BJ (cell line): ENCODE measurements at regions not wholly inside any gene's neighbourhood (a gene's known extent, or its start where the extent isn't known, plus 50 kb on each side); places are given as distances from the start of the nearest gene placed in this dataset.

Source experiments
- CTCF ChIA-PET: fragments of 350-600 bp; formaldehyde crosslinking; extraction: SDS; loops from one replicate; lab custom pipeline; 2021; ENCODE audit warnings: antibody characterized with exemption, inconsistent platforms; lab: Yijun Ruan, JAX
- POLR2A ChIA-PET: fragments of 300-600 bp; sonication (Branson Sonifier 250); formaldehyde crosslinking; extraction: SDS; loops from one replicate; lab custom pipeline; 2021; ENCODE audit warnings: antibody characterized with exemption; lab: Charles Lee
- DNase-seq: peaks from one replicate; pipeline ENCODE4 v3.0.0-alpha.2; 2011; ENCODE audit warnings: low read depth
- H3K27me3 ChIP-seq: 2 replicates; pipeline ENCODE4 v1.6.0; 2011; ENCODE audit warnings: low read length; ENCODE audit not compliant: control insufficient read depth, insufficient read depth
- H3K36me3 ChIP-seq: 2 replicates; pipeline ENCODE4 v1.5.1; 2011; ENCODE audit warnings: low read length; ENCODE audit not compliant: control insufficient read depth, insufficient read depth
- H3K4me3 ChIP-seq: 2 replicates; pipeline ENCODE4 v1.5.1; 2011; ENCODE audit warnings: low read depth, mild to moderate bottlenecking, control low read depth, low read length
- TF ChIP-seq, protein P1 (sequence below): IDR thresholded peaks from 2 replicates; pipeline ENCODE4 v1.5.1; 2011; ENCODE audit warnings: low read depth, mild to moderate bottlenecking, control low read depth, inconsistent platforms, low read length, moderate library complexity; ENCODE audit not compliant: insufficient read depth

GRCh38 chr4:174096456-174096855 lies 187.0 kb downstream of the FBXO8 start:
- H3K27me3 ChIP-seq, result no peaks in the 10 kb centered on the region
- TF ChIP-seq, protein P1, sequence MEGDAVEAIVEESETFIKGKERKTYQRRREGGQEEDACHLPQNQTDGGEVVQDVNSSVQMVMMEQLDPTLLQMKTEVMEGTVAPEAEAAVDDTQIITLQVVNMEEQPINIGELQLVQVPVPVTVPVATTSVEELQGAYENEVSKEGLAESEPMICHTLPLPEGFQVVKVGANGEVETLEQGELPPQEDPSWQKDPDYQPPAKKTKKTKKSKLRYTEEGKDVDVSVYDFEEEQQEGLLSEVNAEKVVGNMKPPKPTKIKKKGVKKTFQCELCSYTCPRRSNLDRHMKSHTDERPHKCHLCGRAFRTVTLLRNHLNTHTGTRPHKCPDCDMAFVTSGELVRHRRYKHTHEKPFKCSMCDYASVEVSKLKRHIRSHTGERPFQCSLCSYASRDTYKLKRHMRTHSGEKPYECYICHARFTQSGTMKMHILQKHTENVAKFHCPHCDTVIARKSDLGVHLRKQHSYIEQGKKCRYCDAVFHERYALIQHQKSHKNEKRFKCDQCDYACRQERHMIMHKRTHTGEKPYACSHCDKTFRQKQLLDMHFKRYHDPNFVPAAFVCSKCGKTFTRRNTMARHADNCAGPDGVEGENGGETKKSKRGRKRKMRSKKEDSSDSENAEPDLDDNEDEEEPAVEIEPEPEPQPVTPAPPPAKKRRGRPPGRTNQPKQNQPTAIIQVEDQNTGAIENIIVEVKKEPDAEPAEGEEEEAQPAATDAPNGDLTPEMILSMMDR, result no peak
- no peak for DNase-seq
- POLR2A ChIA-PET, result no interaction called here
- CTCF ChIA-PET, result no interaction called here
- no peaks in the 10 kb centered on the region for H3K36me3 ChIP-seq
- H3K4me3 ChIP-seq, result no peak overlapping the region

GRCh38 chr4:174091130-174091529 lies 192.3 kb downstream of the FBXO8 start:
- Histone ChIP-seq H3K4me3 (no peak overlapping the region), H3K36me3 (no peaks in the 10 kb centered on the region), H3K27me3 (no peaks in the 10 kb centered on the region)
- CTCF ChIA-PET, result no interaction called here
- POLR2A ChIA-PET, result no interaction called here
- TF ChIP-seq, protein P1, result no peak
- no peak for DNase-seq

GRCh38 chr4:174089711-174090110 lies 193.8 kb downstream of the FBXO8 start:
- POLR2A ChIA-PET, result no interaction called here

DNA sequence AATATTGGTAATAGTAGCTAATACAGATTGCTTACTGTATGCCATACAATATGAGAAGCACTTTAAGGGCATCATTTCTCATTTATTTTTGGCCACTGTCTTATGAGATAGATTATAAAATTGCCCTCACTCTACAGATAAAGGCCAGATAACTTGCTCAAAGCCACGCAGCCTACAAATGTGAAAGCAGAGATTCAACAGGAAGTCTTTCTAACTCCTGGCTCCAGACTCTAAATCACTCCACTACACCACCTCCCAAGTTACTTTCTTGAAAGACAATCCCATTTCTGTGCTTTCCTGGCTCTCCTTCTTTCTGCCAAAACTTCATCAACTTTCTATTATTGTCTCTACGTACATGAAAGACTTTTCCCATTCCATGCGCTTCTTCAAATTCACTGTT lies 194.7 kb downstream of the FBXO8 start:
- Histone ChIP-seq H3K36me3 (no peaks in the 10 kb centered on the region), H3K4me3 (no peak overlapping the region), H3K27me3 (no peaks in the 10 kb centered on the region)
- TF ChIP-seq, protein P1, result no peak
- ChIA-PET POLR2A (no interaction called here), CTCF (interaction anchor here (0.7 kb wide), 1 partner anchor 536 kb away, joined by 3 read pairs; no protein-coding TSS in a partner anchor)
- DNase-seq, result no peak

More at GRCh38 chr4:174089711-174090110, 193.8 kb downstream of the FBXO8 start:
- Histone ChIP-seq H3K36me3 (no peaks in the 10 kb centered on the region), H3K4me3 (no peak overlapping the region), H3K27me3 (no peaks in the 10 kb centered on the region)
- DNase-seq, result no peak
- TF ChIP-seq, protein P1, result no peak
- CTCF ChIA-PET, result no interaction called here

GRCh38 chr4:174086829-174087799 lies 196.4 kb downstream of the FBXO8 start:
- no peak overlapping the region for H3K4me3 ChIP-seq
- TF ChIP-seq, protein P1, result no peak
- no peaks in the 10 kb centered on the region for H3K36me3 ChIP-seq
- ChIA-PET POLR2A (no interaction called here), CTCF (no interaction called here)
- H3K27me3 ChIP-seq, result no peaks in the 10 kb centered on the region
- no peak for DNase-seq
